GM23248 (cell line): ENCODE measurements at regions not wholly inside any gene's neighbourhood (a gene's known extent, or its start where the extent isn't known, plus 50 kb on each side); places are given as distances from the start of the nearest gene placed in this dataset.

ENCODE experiments used
- DNase-seq: peaks from one replicate; pipeline ENCODE4 v3.0.0-alpha.2; 2015
- H2AFZ ChIP-seq: fragments of 200-600 bp; sonication (generic); 2 replicates; pipeline ENCODE4 v1.6.1; 2016; ENCODE audit warnings: antibody characterized with exemption
- H3F3A ChIP-seq: fragments of 200-600 bp; sonication (generic); 2 replicates; pipeline ENCODE4 v1.6.1; 2016; ENCODE audit warnings: mild to moderate bottlenecking, antibody characterized with exemption, mixed run types; ENCODE audit not compliant: insufficient read depth
- H3K27ac ChIP-seq: fragments of 200-600 bp; sonication (generic); 2 replicates; pipeline ENCODE4 v1.5.1; 2016; ENCODE audit warnings: mild to moderate bottlenecking
- H3K27me3 ChIP-seq: fragments of 200-600 bp; sonication (generic); replicated peaks from 2 replicates; pipeline ENCODE4 v1.6.1; 2016; ENCODE audit warnings: mild to moderate bottlenecking; ENCODE audit not compliant: insufficient read depth
- H3K36me3 ChIP-seq: fragments of 200-600 bp; sonication (generic); 2 replicates; pipeline ENCODE4 v1.6.1; 2016; ENCODE audit warnings: low read depth, mild to moderate bottlenecking
- H3K4me1 ChIP-seq: fragments of 200-600 bp; sonication (generic); 2 replicates; pipeline ENCODE4 v1.6.1; 2016; ENCODE audit warnings: mild to moderate bottlenecking; ENCODE audit not compliant: insufficient read depth
- H3K4me2 ChIP-seq: fragments of 200-600 bp; sonication (generic); one replicate; pipeline ENCODE4 v1.6.1; 2016; ENCODE audit warnings: mild to moderate bottlenecking; ENCODE audit not compliant: unreplicated experiment
- H3K4me3 ChIP-seq: fragments of 200-600 bp; sonication (generic); 2 replicates; pipeline ENCODE4 v1.5.1; 2016; ENCODE audit warnings: mild to moderate bottlenecking
- H3K79me2 ChIP-seq: fragments of 200-600 bp; sonication (generic); 2 replicates; pipeline ENCODE4 v1.6.1; 2016; ENCODE audit warnings: mild to moderate bottlenecking; ENCODE audit not compliant: insufficient read depth
- H3K9ac ChIP-seq: fragments of 200-600 bp; sonication (generic); 2 replicates; pipeline ENCODE4 v1.6.1; 2016; ENCODE audit warnings: mild to moderate bottlenecking
- H3K9me2 ChIP-seq: fragments of 200-600 bp; sonication (generic); 2 replicates; pipeline ENCODE4 v1.6.1; 2016; ENCODE audit warnings: mixed run types, mild to moderate bottlenecking, moderate library complexity; ENCODE audit not compliant: insufficient read depth
- H3K9me3 ChIP-seq: fragments of 200-600 bp; sonication (generic); one replicate; pipeline ENCODE4 v1.6.1; 2017; ENCODE audit warnings: low read depth
- H4K20me1 ChIP-seq: fragments of 200-600 bp; sonication (generic); 2 replicates; pipeline ENCODE4 v1.6.0; 2016; ENCODE audit not compliant: insufficient read depth
- EZH2 ChIP-seq: fragments of 200-600 bp; sonication (generic); IDR thresholded peaks from 2 replicates; pipeline ENCODE4 v1.6.1; 2018; ENCODE audit warnings: antibody characterized with exemption, mild to moderate bottlenecking; ENCODE audit not compliant: insufficient read depth, poor library complexity, severe bottlenecking
- EZH2phosphoT487 ChIP-seq: fragments of 200-600 bp; sonication (generic); IDR thresholded peaks from 2 replicates; pipeline ENCODE4 v1.6.1; 2018; ENCODE audit warnings: antibody characterized with exemption, moderate library complexity, mild to moderate bottlenecking, low read depth; ENCODE audit not compliant: insufficient read depth
- WGBS, 2 experiments: methylation state at CpG; one replicate each; pipeline ENCODE4 v1.1.6; 2015 to 2017; ENCODE audit warnings: low lambda C conversion rate in 2 of 2, low coverage in 1 of 2; ENCODE audit errors: missing lambda C conversion rate in 2 of 2; 5-methylcytosine and 5-hydroxymethylcytosine counted together
- in situ Hi-C: fragments of 300-500 bp; cut with MboI; formaldehyde crosslinking; loops from 2 replicates; pipeline ENCODE4 v1.15.0; 2020

- Histone ChIP-seq H3F3A (no peaks in the 10 kb centered on the region), H3K9ac (no peak overlapping the region), H3K27me3 (peaks cover 40% of the 10 kb centered on the region), H3K4me2 (no peak overlapping the region), H3K9me3 (no peaks in the 10 kb centered on the region), H3K4me1 (no peaks in the 10 kb centered on the region), H3K79me2 (no peaks in the 10 kb centered on the region), H3K27ac (no peak overlapping the region), H3K9me2 (no peaks in the 10 kb centered on the region), H2AFZ (no peak overlapping the region), H3K4me3 (no peak overlapping the region), H4K20me1 (no peaks in the 10 kb centered on the region), H3K36me3 (no peaks in the 10 kb centered on the region)
- no peak for DNase-seq
- no peak for TF ChIP-seq EZH2phosphoT487
- TF ChIP-seq EZH2 = no peak
- in situ Hi-C loops = no loop called here
- WGBS, 2 experiments = 43 to 46% methylated on average over 4 of the region's 4 CpGs
These were observed 126.2 kb downstream of the MRM1 start for GRCh38 chr17:36727577-36727976.

GRCh38 chr17:36728030-36728991, 126.9 kb downstream of the MRM1 start:
- Histone ChIP-seq H3K9ac (no peak overlapping the region), H3K79me2 (no peaks in the 10 kb centered on the region), H3K4me1 (no peaks in the 10 kb centered on the region), H3F3A (no peaks in the 10 kb centered on the region), H3K9me3 (no peaks in the 10 kb centered on the region), H3K36me3 (no peaks in the 10 kb centered on the region), H3K27me3 (peaks cover 44% of the 10 kb centered on the region), H3K4me3 (no peak overlapping the region), H2AFZ (no peak overlapping the region), H4K20me1 (no peaks in the 10 kb centered on the region), H3K9me2 (no peaks in the 10 kb centered on the region), H3K4me2 (no peak overlapping the region), H3K27ac (no peak overlapping the region)
- DNase-seq = no peak
- TF ChIP-seq EZH2 (no peak), EZH2phosphoT487 (no peak)
- in situ Hi-C loops = no loop called here
- 16 to 19% methylated on average over 30 of the region's 30 CpGs for WGBS, 2 experiments

GRCh38 chr17:36730095-36730808, 128.9 kb downstream of the MRM1 start:
- Histone ChIP-seq H3K9me3 (no peaks in the 10 kb centered on the region), H3K27me3 (peaks cover 44% of the 10 kb centered on the region), H3F3A (no peaks in the 10 kb centered on the region), H3K4me2 (no peak overlapping the region), H3K4me3 (no peak overlapping the region), H3K27ac (no peak overlapping the region), H3K9ac (no peak overlapping the region), H3K4me1 (no peaks in the 10 kb centered on the region), H4K20me1 (no peaks in the 10 kb centered on the region), H3K9me2 (no peaks in the 10 kb centered on the region), H3K79me2 (no peaks in the 10 kb centered on the region), H2AFZ (no peak overlapping the region), H3K36me3 (no peaks in the 10 kb centered on the region)
- WGBS, 2 experiments = 48 to 53% methylated on average over 9 of the region's 9 CpGs
- TF ChIP-seq EZH2phosphoT487 = no peak
- TF ChIP-seq EZH2 = no peak
- in situ Hi-C loops = no loop called here
- no peak for DNase-seq

- H3K9ac ChIP-seq = no peak overlapping the region
- WGBS, 2 experiments = 44 to 53% methylated on average over 6 of the region's 6 CpGs
- no peaks in the 10 kb centered on the region for H4K20me1 ChIP-seq
- no peak overlapping the region for H3K4me2 ChIP-seq
- in situ Hi-C loops = no loop called here
- no peaks in the 10 kb centered on the region for H3K79me2 ChIP-seq
- no peak overlapping the region for H3K27ac ChIP-seq
- H3K9me2 ChIP-seq = no peaks in the 10 kb centered on the region
- no peaks in the 10 kb centered on the region for H3K4me1 ChIP-seq
- no peaks in the 10 kb centered on the region for H3F3A ChIP-seq
- H3K36me3 ChIP-seq = no peaks in the 10 kb centered on the region
- DNase-seq = no peak
- H3K27me3 ChIP-seq = peaks cover 42% of the 10 kb centered on the region
- TF ChIP-seq EZH2phosphoT487 = no peak
- TF ChIP-seq EZH2 = no peak
- H3K4me3 ChIP-seq = no peak overlapping the region
- H3K9me3 ChIP-seq = no peaks in the 10 kb centered on the region
- no peak overlapping the region for H2AFZ ChIP-seq
These were observed 129.6 kb downstream of the MRM1 start for GRCh38 chr17:36730857-36731490.
